Adrenal gland (tissue), 5 donors: ENCODE measurements at regions not wholly inside any gene's neighbourhood (a gene's known extent, or its start where the extent isn't known, plus 50 kb on each side); places are given as distances from the start of the nearest gene placed in this dataset.

ENCODE experiments used
- POLR2A ChIP-seq, 2 donors: fragments of 450-650 bp; IDR thresholded peaks; one replicate each; pipeline ENCODE4 v1.6.1; 2017; ENCODE audit warnings: antibody characterized with exemption in 2 of 2, mild to moderate bottlenecking in 2 of 2, moderate library complexity in 1 of 2
- TF ChIP-seq, protein P1 (sequence below), 6 experiments: fragments of 450-650 bp in 4 of 6; fragments of 200-600 bp in 2 of 6; sonication (generic) in 1 of 6; IDR thresholded peaks; 1 replicate in 5 of 6; 2 replicates in 1 of 6; pipeline versions ENCODE4 v1.5.1 to v1.8.0; 2016 to 2021; ENCODE audit warnings: antibody characterized with exemption in 6 of 6, mild to moderate bottlenecking in 2 of 6, moderate library complexity in 1 of 6
- donor health status: DM: no; HTN: no; CAD: no.

DNA sequence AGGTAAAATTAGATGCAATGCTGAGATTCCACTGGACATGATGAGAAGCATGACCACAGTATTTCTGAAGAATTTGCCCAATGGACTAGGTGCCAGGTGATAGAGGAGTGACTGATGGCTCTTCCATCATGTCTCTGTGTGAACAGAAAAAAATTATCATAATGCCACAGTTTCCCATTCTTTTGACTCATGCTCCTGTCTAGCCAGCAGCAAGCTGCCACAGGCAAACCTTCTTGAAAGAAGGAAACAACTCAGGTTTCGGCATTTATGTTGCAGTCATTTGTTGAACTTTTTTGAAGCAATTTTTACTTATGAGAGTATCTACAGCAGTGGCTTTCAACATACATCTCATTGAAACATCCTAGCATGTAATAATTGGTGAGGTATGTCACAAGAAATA lies 284.8 kb upstream of the CD180 start:
- no peak for TF ChIP-seq POLR2A (IDR thresholded peaks at IDR 0.05)
- TF ChIP-seq, protein P1, sequence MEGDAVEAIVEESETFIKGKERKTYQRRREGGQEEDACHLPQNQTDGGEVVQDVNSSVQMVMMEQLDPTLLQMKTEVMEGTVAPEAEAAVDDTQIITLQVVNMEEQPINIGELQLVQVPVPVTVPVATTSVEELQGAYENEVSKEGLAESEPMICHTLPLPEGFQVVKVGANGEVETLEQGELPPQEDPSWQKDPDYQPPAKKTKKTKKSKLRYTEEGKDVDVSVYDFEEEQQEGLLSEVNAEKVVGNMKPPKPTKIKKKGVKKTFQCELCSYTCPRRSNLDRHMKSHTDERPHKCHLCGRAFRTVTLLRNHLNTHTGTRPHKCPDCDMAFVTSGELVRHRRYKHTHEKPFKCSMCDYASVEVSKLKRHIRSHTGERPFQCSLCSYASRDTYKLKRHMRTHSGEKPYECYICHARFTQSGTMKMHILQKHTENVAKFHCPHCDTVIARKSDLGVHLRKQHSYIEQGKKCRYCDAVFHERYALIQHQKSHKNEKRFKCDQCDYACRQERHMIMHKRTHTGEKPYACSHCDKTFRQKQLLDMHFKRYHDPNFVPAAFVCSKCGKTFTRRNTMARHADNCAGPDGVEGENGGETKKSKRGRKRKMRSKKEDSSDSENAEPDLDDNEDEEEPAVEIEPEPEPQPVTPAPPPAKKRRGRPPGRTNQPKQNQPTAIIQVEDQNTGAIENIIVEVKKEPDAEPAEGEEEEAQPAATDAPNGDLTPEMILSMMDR (IDR thresholded peaks at IDR 0.05), result no peak
